HepG2 (cell line): ENCODE measurements at regions not wholly inside any gene's neighbourhood (a gene's known extent, or its start where the extent isn't known, plus 50 kb on each side); places are given as distances from the start of the nearest gene placed in this dataset.

Experiments used
- CHD2 ChIP-seq: IDR thresholded peaks from 2 replicates; pipeline ENCODE4 v1.6.1; 2011; ENCODE audit warnings: low read depth, low read length, improper control_type of control experiment
- FOXA1 ChIP-seq, 2 experiments: fragments of 450-650 bp in 1 of 2; sonication (generic) in 1 of 2; formaldehyde crosslinking in 1 of 2; IDR thresholded peaks; 2 replicates each; pipeline versions ENCODE4 v1.4.0 to v1.6.1; 2016 to 2020; ENCODE audit warnings: missing genetic modification reagents in 1 of 2
- FOXO1 ChIP-seq: sonication (generic); formaldehyde crosslinking; IDR thresholded peaks from 2 replicates; pipeline ENCODE4 v1.4.0; 2020; ENCODE audit warnings: missing genetic modification reagents
- FOXP1 ChIP-seq, 2 experiments: fragments of 450-650 bp in 1 of 2; IDR thresholded peaks; 2 replicates each; pipeline ENCODE4 v1.6.1; 2017 to 2018; ENCODE audit warnings: antibody characterized with exemption in 1 of 2
- JUN ChIP-seq: sonication (generic); formaldehyde crosslinking; IDR thresholded peaks from 2 replicates; pipeline ENCODE4 v1.4.0; 2020; ENCODE audit warnings: mild to moderate bottlenecking, missing genetic modification reagents
- MED8 ChIP-seq: sonication (generic); formaldehyde crosslinking; IDR thresholded peaks from 2 replicates; pipeline ENCODE4 v1.8.1; 2023; ENCODE audit warnings: mild to moderate bottlenecking, missing genetic modification reagents; ENCODE audit not compliant: insufficient replicate concordance
- MXI1 ChIP-seq: IDR thresholded peaks from 3 replicates; pipeline ENCODE4 v1.6.1; 2012; ENCODE audit warnings: low read depth, low read length, inconsistent platforms, borderline replicate concordance
- ONECUT2 ChIP-seq: sonication (generic); formaldehyde crosslinking; IDR thresholded peaks from 2 replicates; pipeline ENCODE4 v1.4.0; 2020; ENCODE audit warnings: missing genetic modification reagents
- SIX1 ChIP-seq: sonication (generic); formaldehyde crosslinking; IDR thresholded peaks from 2 replicates; pipeline ENCODE4 v1.4.0; 2020; ENCODE audit warnings: missing genetic modification reagents, borderline replicate concordance
- TCF7L2 ChIP-seq: IDR thresholded peaks from 2 replicates; pipeline ENCODE4 v1.6.1; 2011; ENCODE audit warnings: mild to moderate bottlenecking, low read depth, low read length, moderate library complexity
- TOE1 ChIP-seq: sonication (generic); formaldehyde crosslinking; IDR thresholded peaks from 2 replicates; pipeline ENCODE4 v1.4.0; 2020; ENCODE audit warnings: mild to moderate bottlenecking, missing genetic modification reagents
- U2AF1 ChIP-seq: fragments of 200-400 bp; formaldehyde crosslinking; optimal IDR thresholded peaks from 2 replicates; pipeline ENCODE3; 2017; ENCODE audit warnings: mild to moderate bottlenecking, low read depth, low read length
- YEATS2 ChIP-seq: sonication (generic); formaldehyde crosslinking; IDR thresholded peaks from 2 replicates; pipeline ENCODE4 v1.4.0; 2020; ENCODE audit warnings: missing genetic modification reagents, borderline replicate concordance
- ZFYVE20 ChIP-seq: sonication (generic); formaldehyde crosslinking; IDR thresholded peaks from 2 replicates; pipeline ENCODE4 v1.8.0; 2023; ENCODE audit warnings: low read depth, mild to moderate bottlenecking, moderate library complexity, missing genetic modification reagents, borderline replicate concordance
- ZNF101 ChIP-seq: sonication (generic); formaldehyde crosslinking; IDR thresholded peaks from 2 replicates; pipeline ENCODE4 v1.4.0; 2020; ENCODE audit warnings: mild to moderate bottlenecking, low read depth, missing genetic modification reagents, borderline replicate concordance
- ZNF180 ChIP-seq: sonication (generic); formaldehyde crosslinking; IDR thresholded peaks from 2 replicates; pipeline ENCODE4 v1.4.0; 2020; ENCODE audit warnings: low read depth, missing genetic modification reagents, borderline replicate concordance
- ZNF253 ChIP-seq: sonication (generic); formaldehyde crosslinking; IDR thresholded peaks from 2 replicates; pipeline ENCODE4 v1.8.0; 2022; ENCODE audit warnings: mild to moderate bottlenecking, missing genetic modification reagents, borderline replicate concordance
- ZNF335 ChIP-seq: sonication (generic); formaldehyde crosslinking; IDR thresholded peaks from 2 replicates; pipeline ENCODE4 v1.4.0; 2020; ENCODE audit warnings: missing genetic modification reagents
- TF ChIP-seq, protein P1 (sequence below): sonication (generic); formaldehyde crosslinking; IDR thresholded peaks from 2 replicates; pipeline ENCODE4 v1.5.0; 2020; ENCODE audit warnings: mild to moderate bottlenecking, missing genetic modification reagents, borderline replicate concordance
- TF ChIP-seq, protein P2 (sequence below): sonication (generic); formaldehyde crosslinking; IDR thresholded peaks from 2 replicates; pipeline ENCODE4 v1.8.0; 2022; ENCODE audit warnings: missing genetic modification reagents, mild to moderate bottlenecking, borderline replicate concordance
- TF ChIP-seq, protein P3 (sequence below): sonication (generic); formaldehyde crosslinking; IDR thresholded peaks from 2 replicates; pipeline ENCODE4 v1.4.0; 2020; ENCODE audit warnings: mild to moderate bottlenecking, missing genetic modification reagents
- TF ChIP-seq, protein P4 (sequence below): IDR thresholded peaks from 2 replicates; pipeline ENCODE4 v1.6.1; 2016; ENCODE audit warnings: mild to moderate bottlenecking, missing biosample characterization, missing genetic modification reagents
- TF ChIP-seq, protein P5 (sequence below): sonication (generic); formaldehyde crosslinking; IDR thresholded peaks from 2 replicates; pipeline ENCODE4 v1.5.0; 2020; ENCODE audit warnings: missing genetic modification reagents
- TF ChIP-seq, protein P6 (sequence below): sonication (generic); IDR thresholded peaks from 2 replicates; pipeline ENCODE4 v1.6.1; 2016; ENCODE audit warnings: low read depth, borderline replicate concordance

DNA sequence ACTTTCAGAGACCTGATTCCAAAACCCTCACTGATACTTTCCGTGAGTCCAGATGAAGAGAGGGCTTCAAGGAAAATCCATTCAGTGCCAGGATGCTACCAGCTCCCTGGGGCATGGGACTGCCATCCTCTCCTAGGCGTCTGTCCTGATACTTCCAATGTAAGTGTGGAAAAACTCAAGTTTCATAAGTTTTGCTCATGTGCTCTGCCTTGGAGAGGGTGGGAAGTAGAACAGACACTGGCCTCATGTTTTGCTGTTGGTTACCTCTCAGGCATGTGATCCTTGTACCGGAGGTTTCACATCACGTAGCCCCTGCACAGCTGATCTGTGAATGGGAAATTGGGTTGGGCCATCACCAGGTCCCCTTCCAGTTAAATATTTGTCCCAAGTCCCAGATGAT, 517.1 kb downstream of the RPS24 start (continued):
- TF ChIP-seq ZFYVE20 (CRISPR knock-in tag) = no peak
- TF ChIP-seq ZNF335 = no peak
- no peak for TF ChIP-seq ZNF253
- no peak for TF ChIP-seq JUN (CRISPR knock-in tag)
- TF ChIP-seq FOXP1 (IDR thresholded peaks at IDR 0.05) = no peak
- TF ChIP-seq FOXP1 (CRISPR knock-in tag; IDR thresholded peaks at IDR 0.05) = peak; percentile 56; the same call in 1 of the 2 replicates
- TF ChIP-seq MED8 (CRISPR knock-in tag) = no peak
- no peak for TF ChIP-seq CHD2
- TF ChIP-seq, protein P1, sequence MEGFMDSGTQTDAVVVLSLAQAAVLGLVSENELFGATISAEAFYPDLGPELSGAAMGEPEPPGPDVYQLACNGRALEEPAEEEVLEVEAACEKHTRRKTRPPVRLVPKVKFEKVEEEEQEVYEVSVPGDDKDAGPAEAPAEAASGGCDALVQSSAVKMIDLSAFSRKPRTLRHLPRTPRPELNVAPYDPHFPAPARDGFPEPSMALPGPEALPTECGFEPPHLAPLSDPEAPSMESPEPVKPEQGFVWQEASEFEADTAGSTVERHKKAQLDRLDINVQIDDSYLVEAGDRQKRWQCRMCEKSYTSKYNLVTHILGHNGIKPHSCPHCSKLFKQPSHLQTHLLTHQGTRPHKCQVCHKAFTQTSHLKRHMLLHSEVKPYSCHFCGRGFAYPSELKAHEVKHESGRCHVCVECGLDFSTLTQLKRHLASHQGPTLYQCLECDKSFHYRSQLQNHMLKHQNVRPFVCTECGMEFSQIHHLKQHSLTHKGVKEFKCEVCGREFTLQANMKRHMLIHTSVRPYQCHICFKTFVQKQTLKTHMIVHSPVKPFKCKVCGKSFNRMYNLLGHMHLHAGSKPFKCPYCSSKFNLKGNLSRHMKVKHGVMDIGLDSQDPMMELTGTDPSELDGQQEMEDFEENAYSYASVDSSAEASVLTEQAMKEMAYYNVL (CRISPR knock-in tag) = no peak; the same call in 1 of the 2 replicates
- no peak for TF ChIP-seq ZNF101 (CRISPR knock-in tag)
- no peak for TF ChIP-seq U2AF1
- TF ChIP-seq, protein P2, sequence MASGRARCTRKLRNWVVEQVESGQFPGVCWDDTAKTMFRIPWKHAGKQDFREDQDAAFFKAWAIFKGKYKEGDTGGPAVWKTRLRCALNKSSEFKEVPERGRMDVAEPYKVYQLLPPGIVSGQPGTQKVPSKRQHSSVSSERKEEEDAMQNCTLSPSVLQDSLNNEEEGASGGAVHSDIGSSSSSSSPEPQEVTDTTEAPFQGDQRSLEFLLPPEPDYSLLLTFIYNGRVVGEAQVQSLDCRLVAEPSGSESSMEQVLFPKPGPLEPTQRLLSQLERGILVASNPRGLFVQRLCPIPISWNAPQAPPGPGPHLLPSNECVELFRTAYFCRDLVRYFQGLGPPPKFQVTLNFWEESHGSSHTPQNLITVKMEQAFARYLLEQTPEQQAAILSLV (CRISPR knock-in tag) = no peak; the same call in 1 of the 2 replicates
- TF ChIP-seq TCF7L2 = no peak
- no peak for TF ChIP-seq FOXA1 (IDR thresholded peaks at IDR 0.05)
- 0 out of 2 replicates have a peak, but pooled peaks have one; percentile 16 for TF ChIP-seq FOXA1 (CRISPR knock-in tag; IDR thresholded peaks at IDR 0.05)
- TF ChIP-seq, protein P3, sequence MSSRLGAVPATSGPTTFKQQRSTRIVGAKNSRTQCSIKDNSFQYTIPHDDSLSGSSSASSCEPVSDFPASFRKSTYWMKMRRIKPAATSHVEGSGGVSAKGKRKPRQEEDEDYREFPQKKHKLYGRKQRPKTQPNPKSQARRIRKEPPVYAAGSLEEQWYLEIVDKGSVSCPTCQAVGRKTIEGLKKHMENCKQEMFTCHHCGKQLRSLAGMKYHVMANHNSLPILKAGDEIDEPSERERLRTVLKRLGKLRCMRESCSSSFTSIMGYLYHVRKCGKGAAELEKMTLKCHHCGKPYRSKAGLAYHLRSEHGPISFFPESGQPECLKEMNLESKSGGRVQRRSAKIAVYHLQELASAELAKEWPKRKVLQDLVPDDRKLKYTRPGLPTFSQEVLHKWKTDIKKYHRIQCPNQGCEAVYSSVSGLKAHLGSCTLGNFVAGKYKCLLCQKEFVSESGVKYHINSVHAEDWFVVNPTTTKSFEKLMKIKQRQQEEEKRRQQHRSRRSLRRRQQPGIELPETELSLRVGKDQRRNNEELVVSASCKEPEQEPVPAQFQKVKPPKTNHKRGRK (CRISPR knock-in tag) = no peak
- no peak for TF ChIP-seq ZNF180 (CRISPR knock-in tag)
- TF ChIP-seq MXI1 = no peak
- TF ChIP-seq, protein P4, sequence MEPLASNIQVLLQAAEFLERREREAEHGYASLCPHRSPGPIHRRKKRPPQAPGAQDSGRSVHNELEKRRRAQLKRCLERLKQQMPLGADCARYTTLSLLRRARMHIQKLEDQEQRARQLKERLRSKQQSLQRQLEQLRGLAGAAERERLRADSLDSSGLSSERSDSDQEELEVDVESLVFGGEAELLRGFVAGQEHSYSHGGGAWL (CRISPR knock-in tag) = no peak
- TF ChIP-seq, protein P5, sequence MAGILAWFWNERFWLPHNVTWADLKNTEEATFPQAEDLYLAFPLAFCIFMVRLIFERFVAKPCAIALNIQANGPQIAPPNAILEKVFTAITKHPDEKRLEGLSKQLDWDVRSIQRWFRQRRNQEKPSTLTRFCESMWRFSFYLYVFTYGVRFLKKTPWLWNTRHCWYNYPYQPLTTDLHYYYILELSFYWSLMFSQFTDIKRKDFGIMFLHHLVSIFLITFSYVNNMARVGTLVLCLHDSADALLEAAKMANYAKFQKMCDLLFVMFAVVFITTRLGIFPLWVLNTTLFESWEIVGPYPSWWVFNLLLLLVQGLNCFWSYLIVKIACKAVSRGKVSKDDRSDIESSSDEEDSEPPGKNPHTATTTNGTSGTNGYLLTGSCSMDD = no peak; the same call in 1 of the 2 replicates
- TF ChIP-seq, protein P6, sequence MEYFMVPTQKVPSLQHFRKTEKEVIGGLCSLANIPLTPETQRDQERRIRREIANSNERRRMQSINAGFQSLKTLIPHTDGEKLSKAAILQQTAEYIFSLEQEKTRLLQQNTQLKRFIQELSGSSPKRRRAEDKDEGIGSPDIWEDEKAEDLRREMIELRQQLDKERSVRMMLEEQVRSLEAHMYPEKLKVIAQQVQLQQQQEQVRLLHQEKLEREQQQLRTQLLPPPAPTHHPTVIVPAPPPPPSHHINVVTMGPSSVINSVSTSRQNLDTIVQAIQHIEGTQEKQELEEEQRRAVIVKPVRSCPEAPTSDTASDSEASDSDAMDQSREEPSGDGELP = peak; percentile 99
- TF ChIP-seq FOXO1 = peak; percentile 91
- TF ChIP-seq SIX1 (CRISPR knock-in tag) = 0 out of 2 replicates have a peak, but pooled peaks have one; percentile 29
- TF ChIP-seq YEATS2 = no peak
- TF ChIP-seq ONECUT2 (CRISPR knock-in tag) = peak; percentile 22; the same call in 1 of the 2 replicates
- TF ChIP-seq TOE1 (CRISPR knock-in tag) = no peak
